SK-N-SH treated with all-trans-retinoic acid at 6 μM for 48 hours (cell line): ENCODE measurements at regions not wholly inside any gene's neighbourhood (a gene's known extent, or its start where the extent isn't known, plus 50 kb on each side); places are given as distances from the start of the nearest gene placed in this dataset.

Source experiments
- ATAC-seq: fragments of 200-7000 bp; cut with Tn5 transposase; 3 replicates; pipeline ENCODE4 v1.9.1; 2020; ENCODE audit warnings: mild to moderate bottlenecking, moderate library complexity
- ARNTL ChIP-seq: fragments of 450-650 bp; formaldehyde crosslinking; IDR thresholded peaks from 2 replicates; pipeline ENCODE4 v1.5.0; 2020; ENCODE audit warnings: low read depth, mild to moderate bottlenecking, moderate library complexity, borderline replicate concordance
- BACH2 ChIP-seq: fragments of 250-450 bp; sonication (Bioruptor Pico); IDR thresholded peaks from 2 replicates; pipeline ENCODE4 v1.9.0; 2021; ENCODE audit warnings: mild to moderate bottlenecking, borderline replicate concordance
- ISL1 ChIP-seq: fragments of 250-450 bp; sonication (Bioruptor Pico); IDR thresholded peaks from 2 replicates; pipeline ENCODE4 v2.1.2; 2022; ENCODE audit warnings: mild to moderate bottlenecking, moderate library complexity
- OSR1 ChIP-seq: fragments of 250-450 bp; sonication (Bioruptor Pico); IDR thresholded peaks from 2 replicates; pipeline ENCODE4 v1.8.0; 2022; ENCODE audit warnings: moderate library complexity, mild to moderate bottlenecking, inconsistent platforms
- RARB ChIP-seq: fragments of 250-450 bp; sonication (Bioruptor Pico); IDR thresholded peaks from 2 replicates; pipeline ENCODE4 v1.8.0; 2021; ENCODE audit warnings: mild to moderate bottlenecking, moderate library complexity
- SNAI2 ChIP-seq: fragments of 250-450 bp; sonication (Bioruptor Pico); IDR thresholded peaks from 2 replicates; pipeline ENCODE4 v1.5.0; 2020; ENCODE audit warnings: mild to moderate bottlenecking, moderate library complexity
- TCF4 ChIP-seq: fragments of 250-450 bp; sonication (Bioruptor Pico); IDR thresholded peaks from 2 replicates; pipeline ENCODE4 v1.8.0; 2021; ENCODE audit warnings: mild to moderate bottlenecking, moderate library complexity, borderline replicate concordance
- TOX ChIP-seq: fragments of 250-450 bp; sonication (Bioruptor Pico); IDR thresholded peaks from 2 replicates; pipeline ENCODE4 v1.8.0; 2021; ENCODE audit warnings: mild to moderate bottlenecking, moderate library complexity, borderline replicate concordance
- ZC3H10 ChIP-seq: fragments of 250-450 bp; sonication (Bioruptor Pico); IDR thresholded peaks from 2 replicates; pipeline ENCODE4 v1.5.1; 2021; ENCODE audit warnings: mild to moderate bottlenecking, moderate library complexity
- ZFP3 ChIP-seq: fragments of 250-450 bp; sonication (Bioruptor Pico); IDR thresholded peaks from 2 replicates; pipeline ENCODE4 v1.5.0; 2020; ENCODE audit warnings: mild to moderate bottlenecking, moderate library complexity
- ZNF70 ChIP-seq: fragments of 450-650 bp; formaldehyde crosslinking; IDR thresholded peaks from 2 replicates; pipeline ENCODE4 v1.5.0; 2020; ENCODE audit warnings: mild to moderate bottlenecking, moderate library complexity
- ZNF8 ChIP-seq: fragments of 450-650 bp; formaldehyde crosslinking; IDR thresholded peaks from 2 replicates; pipeline ENCODE4 v1.5.0; 2020; ENCODE audit warnings: mild to moderate bottlenecking, moderate library complexity
- TF ChIP-seq, protein P1 (sequence below): fragments of 250-450 bp; sonication (Bioruptor Pico); IDR thresholded peaks from 2 replicates; pipeline ENCODE4 v1.5.1; 2021; ENCODE audit warnings: mild to moderate bottlenecking, moderate library complexity
- TF ChIP-seq, protein P2 (sequence below): fragments of 250-450 bp; sonication (Bioruptor Pico); IDR thresholded peaks from 2 replicates; pipeline ENCODE4 v1.8.0; 2021; ENCODE audit warnings: low read depth, mild to moderate bottlenecking, moderate library complexity, borderline replicate concordance
- TF ChIP-seq, protein P3 (sequence below): fragments of 250-450 bp; sonication (Bioruptor Pico); IDR thresholded peaks from 2 replicates; pipeline ENCODE4 v1.5.0; 2020; ENCODE audit warnings: mild to moderate bottlenecking, moderate library complexity
- TF ChIP-seq, protein P4 (sequence below): fragments of 250-450 bp; sonication (Bioruptor Pico); IDR thresholded peaks from 2 replicates; pipeline ENCODE4 v1.8.0; 2020; ENCODE audit warnings: mild to moderate bottlenecking, moderate library complexity, borderline replicate concordance

DNA sequence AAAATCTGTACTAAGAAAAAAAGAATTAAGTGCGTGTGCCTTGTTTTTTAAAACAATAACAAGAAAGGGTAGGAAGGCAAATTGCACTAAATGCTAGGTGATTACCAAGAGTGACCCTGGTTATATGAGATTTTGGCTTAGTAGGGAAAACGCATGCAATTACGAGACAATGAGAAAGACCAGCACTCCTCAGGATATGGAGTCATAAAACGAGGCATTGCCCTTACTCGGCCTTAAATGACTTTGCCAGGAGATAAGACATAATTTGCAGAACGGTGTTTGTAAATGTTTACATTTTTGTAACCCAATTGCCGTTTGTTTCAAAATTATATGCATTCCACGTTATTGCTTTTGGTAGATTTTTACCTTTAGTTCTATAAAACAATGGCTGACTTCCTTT is 179.8 kb downstream of the RBM26 start:
- TF ChIP-seq, protein P1, sequence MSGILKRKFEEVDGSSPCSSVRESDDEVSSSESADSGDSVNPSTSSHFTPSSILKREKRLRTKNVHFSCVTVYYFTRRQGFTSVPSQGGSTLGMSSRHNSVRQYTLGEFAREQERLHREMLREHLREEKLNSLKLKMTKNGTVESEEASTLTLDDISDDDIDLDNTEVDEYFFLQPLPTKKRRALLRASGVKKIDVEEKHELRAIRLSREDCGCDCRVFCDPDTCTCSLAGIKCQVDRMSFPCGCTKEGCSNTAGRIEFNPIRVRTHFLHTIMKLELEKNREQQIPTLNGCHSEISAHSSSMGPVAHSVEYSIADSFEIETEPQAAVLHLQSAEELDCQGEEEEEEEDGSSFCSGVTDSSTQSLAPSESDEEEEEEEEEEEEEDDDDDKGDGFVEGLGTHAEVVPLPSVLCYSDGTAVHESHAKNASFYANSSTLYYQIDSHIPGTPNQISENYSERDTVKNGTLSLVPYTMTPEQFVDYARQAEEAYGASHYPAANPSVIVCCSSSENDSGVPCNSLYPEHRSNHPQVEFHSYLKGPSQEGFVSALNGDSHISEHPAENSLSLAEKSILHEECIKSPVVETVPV (CRISPR knock-in tag) = no peak
- TF ChIP-seq, protein P2, sequence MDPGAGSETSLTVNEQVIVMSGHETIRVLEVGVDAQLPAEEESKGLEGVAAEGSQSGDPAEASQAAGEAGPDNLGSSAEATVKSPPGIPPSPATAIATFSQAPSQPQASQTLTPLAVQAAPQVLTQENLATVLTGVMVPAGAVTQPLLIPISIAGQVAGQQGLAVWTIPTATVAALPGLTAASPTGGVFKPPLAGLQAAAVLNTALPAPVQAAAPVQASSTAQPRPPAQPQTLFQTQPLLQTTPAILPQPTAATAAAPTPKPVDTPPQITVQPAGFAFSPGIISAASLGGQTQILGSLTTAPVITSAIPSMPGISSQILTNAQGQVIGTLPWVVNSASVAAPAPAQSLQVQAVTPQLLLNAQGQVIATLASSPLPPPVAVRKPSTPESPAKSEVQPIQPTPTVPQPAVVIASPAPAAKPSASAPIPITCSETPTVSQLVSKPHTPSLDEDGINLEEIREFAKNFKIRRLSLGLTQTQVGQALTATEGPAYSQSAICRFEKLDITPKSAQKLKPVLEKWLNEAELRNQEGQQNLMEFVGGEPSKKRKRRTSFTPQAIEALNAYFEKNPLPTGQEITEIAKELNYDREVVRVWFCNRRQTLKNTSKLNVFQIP = no peak
- TF ChIP-seq OSR1 (CRISPR knock-in tag) (no peak), RARB (CRISPR knock-in tag) (no peak), BACH2 (no peak), SNAI2 (CRISPR knock-in tag) (no peak), ZNF8 (CRISPR knock-in tag) (no peak), TCF4 (no peak), ARNTL (no peak)
- TF ChIP-seq, protein P3, sequence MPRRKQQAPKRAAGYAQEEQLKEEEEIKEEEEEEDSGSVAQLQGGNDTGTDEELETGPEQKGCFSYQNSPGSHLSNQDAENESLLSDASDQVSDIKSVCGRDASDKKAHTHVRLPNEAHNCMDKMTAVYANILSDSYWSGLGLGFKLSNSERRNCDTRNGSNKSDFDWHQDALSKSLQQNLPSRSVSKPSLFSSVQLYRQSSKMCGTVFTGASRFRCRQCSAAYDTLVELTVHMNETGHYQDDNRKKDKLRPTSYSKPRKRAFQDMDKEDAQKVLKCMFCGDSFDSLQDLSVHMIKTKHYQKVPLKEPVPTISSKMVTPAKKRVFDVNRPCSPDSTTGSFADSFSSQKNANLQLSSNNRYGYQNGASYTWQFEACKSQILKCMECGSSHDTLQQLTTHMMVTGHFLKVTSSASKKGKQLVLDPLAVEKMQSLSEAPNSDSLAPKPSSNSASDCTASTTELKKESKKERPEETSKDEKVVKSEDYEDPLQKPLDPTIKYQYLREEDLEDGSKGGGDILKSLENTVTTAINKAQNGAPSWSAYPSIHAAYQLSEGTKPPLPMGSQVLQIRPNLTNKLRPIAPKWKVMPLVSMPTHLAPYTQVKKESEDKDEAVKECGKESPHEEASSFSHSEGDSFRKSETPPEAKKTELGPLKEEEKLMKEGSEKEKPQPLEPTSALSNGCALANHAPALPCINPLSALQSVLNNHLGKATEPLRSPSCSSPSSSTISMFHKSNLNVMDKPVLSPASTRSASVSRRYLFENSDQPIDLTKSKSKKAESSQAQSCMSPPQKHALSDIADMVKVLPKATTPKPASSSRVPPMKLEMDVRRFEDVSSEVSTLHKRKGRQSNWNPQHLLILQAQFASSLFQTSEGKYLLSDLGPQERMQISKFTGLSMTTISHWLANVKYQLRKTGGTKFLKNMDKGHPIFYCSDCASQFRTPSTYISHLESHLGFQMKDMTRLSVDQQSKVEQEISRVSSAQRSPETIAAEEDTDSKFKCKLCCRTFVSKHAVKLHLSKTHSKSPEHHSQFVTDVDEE (CRISPR knock-in tag) = no peak
- no peak for ATAC-seq

DNA sequence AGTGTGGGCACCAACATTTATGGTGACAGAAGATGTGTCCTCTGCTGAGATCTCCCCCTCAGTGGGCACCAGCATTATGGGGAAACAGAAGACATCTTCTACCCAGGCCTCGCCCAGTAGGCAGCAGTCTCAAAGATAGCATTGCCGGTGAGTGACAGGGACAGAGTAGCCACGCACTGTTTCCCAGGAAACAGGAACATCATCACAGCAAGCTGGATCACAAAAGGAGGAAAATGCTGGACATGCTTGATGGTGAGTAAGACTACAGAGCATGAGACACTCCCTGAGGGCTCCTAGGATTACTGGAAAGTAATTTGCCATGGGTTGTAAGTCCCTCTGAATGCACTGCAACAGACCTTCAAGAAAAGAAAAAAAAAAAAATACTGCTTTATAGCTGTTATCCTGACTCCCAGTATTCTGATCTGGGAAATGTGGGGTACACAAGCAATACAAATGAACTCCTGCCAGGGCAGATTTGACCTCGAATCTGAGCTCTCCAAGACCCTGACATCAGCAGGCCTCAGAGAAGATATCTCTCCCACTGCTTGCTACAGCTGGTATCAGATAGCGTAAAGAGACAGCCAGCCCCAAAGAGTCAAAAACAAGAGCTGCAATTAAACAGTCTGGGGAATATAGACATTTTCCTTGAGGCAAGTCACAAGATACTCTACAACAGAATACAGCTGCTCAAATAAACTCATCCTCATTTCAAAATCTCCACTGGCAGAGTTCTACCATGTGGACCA is 180.4 kb downstream of the RBM26 start:
- ATAC-seq = no peak
- TF ChIP-seq OSR1 (CRISPR knock-in tag) (no peak), ZNF8 (CRISPR knock-in tag) (no peak), ZNF70 (CRISPR knock-in tag) (no peak), ISL1 (CRISPR knock-in tag) (no peak), ZC3H10 (CRISPR knock-in tag) (no peak)

DNA sequence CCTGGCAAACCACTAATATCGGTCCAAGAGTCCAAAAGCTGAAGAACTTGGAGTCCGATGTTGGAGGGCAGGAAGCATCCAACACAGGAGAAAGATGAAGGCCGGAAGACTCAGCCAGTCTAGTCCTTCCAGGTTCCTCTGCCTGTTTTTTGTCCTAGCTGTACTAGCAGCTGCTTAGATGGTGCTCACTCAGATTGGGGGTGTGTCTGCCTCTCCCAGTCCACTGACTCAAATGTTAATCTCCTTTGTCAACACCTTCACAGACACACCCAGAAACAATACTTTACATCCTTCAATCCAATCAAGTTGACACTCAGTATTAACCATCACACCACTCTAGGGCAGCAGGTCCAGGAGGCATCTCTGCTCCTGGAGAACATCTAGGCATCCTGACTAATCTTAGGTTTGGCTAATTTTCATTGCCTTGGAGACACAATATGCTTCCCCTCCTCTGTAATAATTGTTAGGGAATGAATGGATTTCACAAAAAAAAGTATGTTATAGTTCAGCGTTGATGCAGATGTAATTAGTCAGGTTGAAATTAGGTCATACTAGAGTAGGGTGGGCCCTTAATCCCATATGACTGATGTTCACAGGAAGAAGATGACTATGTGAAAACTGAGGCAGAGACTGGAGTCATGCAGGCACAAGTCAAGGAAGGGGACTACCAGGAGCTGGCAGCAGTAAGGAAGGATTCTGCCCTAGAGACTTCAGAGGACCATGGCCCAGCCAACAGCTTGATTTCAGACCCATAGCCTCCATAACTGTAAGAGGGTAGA is 183.4 kb downstream of the RBM26 start:
- no peak for ATAC-seq
- no peak for TF ChIP-seq ZNF8 (CRISPR knock-in tag)
- TF ChIP-seq BACH2 = no peak
- TF ChIP-seq, protein P4, sequence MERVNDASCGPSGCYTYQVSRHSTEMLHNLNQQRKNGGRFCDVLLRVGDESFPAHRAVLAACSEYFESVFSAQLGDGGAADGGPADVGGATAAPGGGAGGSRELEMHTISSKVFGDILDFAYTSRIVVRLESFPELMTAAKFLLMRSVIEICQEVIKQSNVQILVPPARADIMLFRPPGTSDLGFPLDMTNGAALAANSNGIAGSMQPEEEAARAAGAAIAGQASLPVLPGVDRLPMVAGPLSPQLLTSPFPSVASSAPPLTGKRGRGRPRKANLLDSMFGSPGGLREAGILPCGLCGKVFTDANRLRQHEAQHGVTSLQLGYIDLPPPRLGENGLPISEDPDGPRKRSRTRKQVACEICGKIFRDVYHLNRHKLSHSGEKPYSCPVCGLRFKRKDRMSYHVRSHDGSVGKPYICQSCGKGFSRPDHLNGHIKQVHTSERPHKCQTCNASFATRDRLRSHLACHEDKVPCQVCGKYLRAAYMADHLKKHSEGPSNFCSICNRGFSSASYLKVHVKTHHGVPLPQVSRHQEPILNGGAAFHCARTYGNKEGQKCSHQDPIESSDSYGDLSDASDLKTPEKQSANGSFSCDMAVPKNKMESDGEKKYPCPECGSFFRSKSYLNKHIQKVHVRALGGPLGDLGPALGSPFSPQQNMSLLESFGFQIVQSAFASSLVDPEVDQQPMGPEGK (CRISPR knock-in tag) = no peak
- TF ChIP-seq ZFP3 (CRISPR knock-in tag) = no peak
- TF ChIP-seq TOX (CRISPR knock-in tag) = no peak
- TF ChIP-seq ZNF70 (CRISPR knock-in tag) = no peak
- no peak for TF ChIP-seq RARB (CRISPR knock-in tag)
- no peak for TF ChIP-seq ISL1 (CRISPR knock-in tag)
- no peak for TF ChIP-seq ZC3H10 (CRISPR knock-in tag)
- TF ChIP-seq, protein P3 (CRISPR knock-in tag) = no peak
- TF ChIP-seq, protein P2 = no peak
- TF ChIP-seq, protein P1 (CRISPR knock-in tag) = no peak
